GM18498 (cell line): ENCODE measurements at regions not wholly inside any gene's neighbourhood (a gene's known extent, or its start where the extent isn't known, plus 50 kb on each side); places are given as distances from the start of the nearest gene placed in this dataset.
"Not testable (repeated sequence)": the region's sequence is repeated elsewhere in the genome, so short reads cannot be mapped to it uniquely, and the experiment has no call there.

Experiments used
- ATAC-seq: cut with Tn5 transposase; IDR thresholded peaks from one replicate; pipeline ENCODE4 v1.9.1; 2021; ENCODE audit warnings: mild to moderate bottlenecking, moderate library complexity; ENCODE audit not compliant: unreplicated experiment

DNA sequence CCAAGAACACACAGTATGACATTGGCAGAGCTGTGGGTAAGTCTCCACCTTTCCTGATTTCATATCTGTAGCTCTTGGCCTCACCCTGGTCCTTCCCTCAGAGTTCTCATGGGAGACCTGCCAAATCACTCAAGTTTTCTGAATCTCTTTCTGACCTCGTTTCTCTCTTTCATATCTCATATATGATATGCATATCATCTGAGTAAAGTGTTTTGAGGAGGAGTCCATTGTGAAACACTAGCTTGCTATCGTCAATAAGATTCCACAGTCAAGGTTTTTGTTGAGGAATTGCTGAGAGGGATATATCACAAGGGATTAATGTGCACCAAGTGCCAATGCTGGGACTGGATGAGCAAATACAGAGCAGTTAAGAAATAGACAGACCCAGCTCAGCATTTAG, 739.2 kb downstream of the BRINP1 start:
- ATAC-seq, result no peak

GRCh38 chr9:118630931-118631595, 738.2 kb downstream of the BRINP1 start:
- no peak for ATAC-seq

GRCh38 chr9:118631956-118632355, 737.3 kb downstream of the BRINP1 start:
- no peak for ATAC-seq

DNA sequence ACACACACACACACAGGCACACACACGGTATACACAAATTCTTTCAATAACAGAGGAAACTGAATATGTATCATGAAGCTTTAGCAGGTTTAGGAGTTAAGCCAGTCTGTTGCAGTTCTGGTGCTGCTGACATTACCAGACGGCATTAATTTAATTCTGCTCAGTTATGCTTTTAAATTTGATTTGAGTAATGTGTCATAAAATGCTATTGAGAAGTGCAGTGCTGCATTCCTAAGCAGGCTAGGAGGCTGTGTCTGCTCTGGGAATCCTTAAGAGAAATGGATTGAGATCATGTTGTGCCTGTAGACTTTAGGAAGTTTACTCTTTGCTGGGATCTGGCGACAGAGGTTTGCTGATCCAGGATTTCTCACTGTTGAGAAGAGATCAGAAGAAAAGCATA, 733.8 kb downstream of the BRINP1 start:
- ATAC-seq, result no peak

DNA sequence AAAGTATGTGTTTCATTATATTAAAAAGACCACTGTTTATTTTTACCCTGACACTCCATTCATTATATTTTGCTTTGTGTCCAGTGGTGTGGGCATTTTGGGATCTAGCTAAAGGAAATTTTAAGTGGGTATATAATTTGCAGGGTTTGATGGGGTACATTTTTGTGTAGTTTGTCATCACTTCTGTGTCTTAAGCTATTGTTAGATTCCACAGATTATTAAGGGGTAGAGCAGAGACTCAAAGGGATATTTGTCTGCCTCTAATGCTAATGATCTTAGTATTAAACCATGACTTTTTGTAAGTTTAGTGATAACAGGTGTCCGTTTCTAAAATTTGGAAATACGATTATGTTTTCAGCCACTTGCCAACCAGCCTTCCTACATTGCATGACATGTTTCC, 731.6 kb downstream of the BRINP1 start:
- no peak for ATAC-seq

- ATAC-seq, result no peak
Observed at GRCh38 chr9:118640836-118641560, 728.2 kb downstream of the BRINP1 start.

DNA sequence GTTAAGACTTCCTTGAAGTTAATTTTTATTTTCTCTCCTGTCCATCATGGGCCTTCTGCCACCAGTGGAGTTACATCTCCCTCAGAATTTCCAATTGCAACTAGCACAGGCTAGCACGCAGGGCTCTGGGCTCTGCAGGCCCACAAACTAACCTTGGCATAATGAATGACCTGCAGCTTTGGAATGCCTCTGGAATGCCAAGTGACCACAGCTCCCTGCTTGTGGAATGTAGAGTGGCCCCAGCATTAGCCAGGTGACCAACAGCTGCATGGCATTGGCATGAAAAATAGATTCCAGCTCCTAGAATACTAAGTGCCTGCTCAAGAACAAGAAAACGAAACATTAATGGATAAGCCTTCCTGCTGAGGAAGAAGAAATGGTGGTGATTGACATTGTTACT, 726.1 kb downstream of the BRINP1 start:
- no peak for ATAC-seq

DNA sequence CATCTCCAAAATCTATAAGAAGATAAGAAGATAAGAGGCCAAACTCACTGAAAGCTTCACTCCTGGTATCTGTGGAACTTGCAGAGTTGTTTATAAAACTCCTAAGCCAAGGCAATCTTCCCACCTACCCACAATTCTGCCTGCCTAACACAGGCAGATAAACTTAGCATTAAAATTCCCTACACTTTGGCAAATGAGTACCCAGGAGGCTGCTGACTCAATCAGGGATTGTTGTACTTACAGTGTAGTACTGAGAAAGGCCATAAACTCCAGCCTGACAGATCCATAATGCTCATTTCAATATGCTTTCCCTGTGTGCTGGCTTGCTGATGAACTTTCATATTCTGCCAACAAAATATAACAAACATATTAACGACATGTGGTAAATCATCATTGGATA, 725.2 kb downstream of the BRINP1 start:
- ATAC-seq, result no peak

GRCh38 chr9:118647331-118647730, 721.9 kb downstream of the BRINP1 start:
- ATAC-seq, result no peak

- ATAC-seq, result no peak
Observed at GRCh38 chr9:118650417-118650816, 718.8 kb downstream of the BRINP1 start.

DNA sequence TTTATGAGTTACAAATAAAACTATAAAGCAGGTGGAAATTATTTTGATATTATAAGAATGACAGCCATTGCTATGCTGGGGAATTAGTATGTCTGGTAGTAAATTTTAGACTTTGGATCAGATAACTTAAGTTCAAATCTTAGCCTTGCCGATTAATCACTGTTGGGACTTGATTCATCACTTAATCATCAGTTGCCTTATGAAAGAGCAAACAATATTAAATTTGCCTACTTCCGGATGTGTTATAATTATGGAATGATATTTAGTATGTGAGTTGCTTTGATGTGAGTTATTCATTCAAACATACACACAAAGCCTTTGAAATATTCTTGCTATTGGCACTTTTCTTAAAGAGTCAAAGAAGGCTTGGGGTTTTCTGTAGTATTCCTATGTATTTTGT, 717.7 kb downstream of the BRINP1 start:
- ATAC-seq, result no peak

DNA sequence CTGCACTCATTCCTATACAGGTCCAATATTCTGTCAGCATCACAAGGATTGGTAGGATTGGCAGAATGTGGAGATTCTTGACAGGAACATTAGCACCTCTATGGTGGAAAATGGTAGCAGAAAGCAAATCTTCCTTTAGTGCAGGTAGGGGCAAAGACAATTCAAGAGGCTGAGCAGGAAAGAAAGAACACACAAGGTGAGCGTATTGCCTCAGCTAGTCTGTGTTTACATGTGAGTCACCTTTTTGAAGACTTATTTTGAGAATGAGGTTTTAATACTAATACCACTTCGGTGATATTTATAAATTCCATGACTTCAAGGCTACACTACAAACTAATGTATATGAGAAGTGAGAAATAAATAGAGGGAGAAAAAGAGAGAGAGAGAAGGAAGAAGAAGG, 717.0 kb downstream of the BRINP1 start:
- no peak for ATAC-seq

- no peak for ATAC-seq
Observed at GRCh38 chr9:118652912-118653311, 716.3 kb downstream of the BRINP1 start.

DNA sequence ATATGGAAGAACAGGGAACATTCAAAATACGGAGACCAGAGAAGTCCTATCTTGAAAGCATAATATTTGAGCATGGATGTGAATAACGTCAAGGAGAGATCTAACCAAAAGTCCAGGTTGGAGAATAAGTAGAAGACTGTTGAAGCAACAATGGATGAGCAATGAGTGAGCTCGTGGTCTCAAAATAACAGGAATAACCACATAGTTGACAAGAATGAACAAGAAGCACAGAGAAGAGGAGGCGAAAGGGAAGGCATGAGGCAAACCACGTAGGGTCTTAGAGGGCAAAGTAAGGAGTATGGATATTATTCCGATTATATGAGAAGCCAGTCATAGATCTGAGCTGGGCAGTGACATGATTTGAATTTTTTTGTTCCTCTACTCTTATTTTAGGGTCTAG, 710.2 kb downstream of the BRINP1 start:
- no peak for ATAC-seq

- no peak for ATAC-seq
Observed at GRCh38 chr9:118665226-118665919, 703.9 kb downstream of the BRINP1 start.

GRCh38 chr9:118670011-118670953, 699.0 kb downstream of the BRINP1 start:
- ATAC-seq, result no peak

GRCh38 chr9:118674942-118675341, 694.3 kb downstream of the BRINP1 start:
- no peak for ATAC-seq

DNA sequence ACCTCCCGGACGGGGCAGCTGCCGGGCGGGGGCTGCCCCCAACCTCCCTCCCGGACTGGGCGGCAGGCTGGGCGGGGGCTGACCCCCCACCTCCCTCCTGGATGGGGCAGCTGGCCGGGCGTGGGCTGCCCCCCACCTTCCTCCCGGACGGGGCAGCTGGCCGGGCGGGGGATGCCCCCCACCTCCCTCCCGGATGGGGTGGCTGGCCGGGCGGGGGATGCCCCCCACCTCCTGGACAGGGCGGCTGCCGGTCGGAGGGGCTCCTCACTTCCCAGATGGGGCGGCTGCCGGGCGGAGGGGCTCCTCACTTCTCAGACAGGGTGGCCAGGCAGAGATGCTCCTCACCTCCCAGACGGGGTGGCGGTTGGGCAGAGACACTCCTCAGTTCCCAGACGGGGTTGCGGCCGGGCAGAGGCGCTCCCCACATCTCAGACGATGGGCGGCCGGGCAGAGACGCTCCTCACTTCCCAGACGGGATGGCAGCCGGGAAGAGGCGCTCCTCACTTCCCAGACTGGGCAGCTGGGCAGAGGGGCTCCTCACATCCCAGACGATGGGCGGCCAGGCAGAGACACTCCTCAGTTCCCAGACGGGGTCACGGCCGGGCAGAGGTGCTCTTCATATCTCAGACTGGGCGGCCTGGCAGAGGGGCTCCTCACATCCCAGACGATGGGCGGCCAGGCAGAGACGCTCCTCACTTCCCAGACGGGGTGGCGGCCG, 691.1 kb downstream of the BRINP1 start:
- not testable (repeated sequence) for ATAC-seq

- ATAC-seq, result no peak
Observed at GRCh38 chr9:118686959-118687358, 682.3 kb downstream of the BRINP1 start.

- ATAC-seq, result no peak
Observed at GRCh38 chr9:118689280-118689679, 680.0 kb downstream of the BRINP1 start.
